ENCODE measurements at regions not wholly inside any gene's neighbourhood (a gene's known extent, or its start where the extent isn't known, plus 50 kb on each side); places are given as distances from the start of the nearest gene placed in this dataset.
A peak's percentile ranks its signal among the peaks of the same experiment; 100 is the strongest.

- no peak for TF ChIP-seq CTCF (IDR thresholded peaks at IDR 0.05; ENCODE audit: control insufficient read depth, insufficient read depth, low read depth, low read length, missing control alignments)
- no peak for DNase-seq (ENCODE audit: low read depth)
These were observed 256.7 kb upstream of the UBE2E3 start for GRCh38 chr2:180723712-180724111.

GRCh38 chr2:180722551-180723239, 257.7 kb upstream of the UBE2E3 start:
- TF ChIP-seq CTCF (IDR thresholded peaks at IDR 0.05; ENCODE audit: control insufficient read depth, insufficient read depth, low read depth, low read length, missing control alignments), result no peak
- peak; percentile 63 for DNase-seq (ENCODE audit: low read depth)
- H3K4me3 ChIP-seq (ENCODE audit: control insufficient read depth, low read depth, low read length), result no peak overlapping the region

More at GRCh38 chr2:180723712-180724111, 256.7 kb upstream of the UBE2E3 start:
- no peak overlapping the region for H3K4me3 ChIP-seq (ENCODE audit: control insufficient read depth, low read depth, low read length)

- TF ChIP-seq CTCF (IDR thresholded peaks at IDR 0.05; ENCODE audit: control insufficient read depth, insufficient read depth, low read depth, low read length, missing control alignments), result no peak
- H3K4me3 ChIP-seq (ENCODE audit: control insufficient read depth, low read depth, low read length), result no peak overlapping the region
- no peak for DNase-seq (ENCODE audit: low read depth)
These were observed 259.6 kb upstream of the UBE2E3 start for GRCh38 chr2:180720829-180721228.

- TF ChIP-seq CTCF (IDR thresholded peaks at IDR 0.05; ENCODE audit: control insufficient read depth, insufficient read depth, low read depth, low read length, missing control alignments), result no peak
- DNase-seq (ENCODE audit: low read depth), result no peak
- no peak overlapping the region for H3K4me3 ChIP-seq (ENCODE audit: control insufficient read depth, low read depth, low read length)
These were observed 262.8 kb upstream of the UBE2E3 start for GRCh38 chr2:180717588-180717987.

- no peak overlapping the region for H3K4me3 ChIP-seq (ENCODE audit: control insufficient read depth, low read depth, low read length)
- no peak for TF ChIP-seq CTCF (IDR thresholded peaks at IDR 0.05; ENCODE audit: control insufficient read depth, insufficient read depth, low read depth, low read length, missing control alignments)
- no peak for DNase-seq (ENCODE audit: low read depth)
These were observed 263.9 kb upstream of the UBE2E3 start for GRCh38 chr2:180716186-180717180.

GRCh38 chr2:180715044-180715443, 265.4 kb upstream of the UBE2E3 start:
- no peak overlapping the region for H3K4me3 ChIP-seq (ENCODE audit: control insufficient read depth, low read depth, low read length)
- DNase-seq (ENCODE audit: low read depth), result no peak
- no peak for TF ChIP-seq CTCF (IDR thresholded peaks at IDR 0.05; ENCODE audit: control insufficient read depth, insufficient read depth, low read depth, low read length, missing control alignments)
